HG02885 (cell line): ENCODE measurements at regions not wholly inside any gene's neighbourhood (a gene's known extent, or its start where the extent isn't known, plus 50 kb on each side); places are given as distances from the start of the nearest gene placed in this dataset.

ENCODE experiments used
- ATAC-seq: cut with Tn5 transposase; IDR thresholded peaks from one replicate; pipeline ENCODE4 v1.9.1; 2021; ENCODE audit warnings: mild to moderate bottlenecking; ENCODE audit not compliant: unreplicated experiment, poor library complexity

DNA sequence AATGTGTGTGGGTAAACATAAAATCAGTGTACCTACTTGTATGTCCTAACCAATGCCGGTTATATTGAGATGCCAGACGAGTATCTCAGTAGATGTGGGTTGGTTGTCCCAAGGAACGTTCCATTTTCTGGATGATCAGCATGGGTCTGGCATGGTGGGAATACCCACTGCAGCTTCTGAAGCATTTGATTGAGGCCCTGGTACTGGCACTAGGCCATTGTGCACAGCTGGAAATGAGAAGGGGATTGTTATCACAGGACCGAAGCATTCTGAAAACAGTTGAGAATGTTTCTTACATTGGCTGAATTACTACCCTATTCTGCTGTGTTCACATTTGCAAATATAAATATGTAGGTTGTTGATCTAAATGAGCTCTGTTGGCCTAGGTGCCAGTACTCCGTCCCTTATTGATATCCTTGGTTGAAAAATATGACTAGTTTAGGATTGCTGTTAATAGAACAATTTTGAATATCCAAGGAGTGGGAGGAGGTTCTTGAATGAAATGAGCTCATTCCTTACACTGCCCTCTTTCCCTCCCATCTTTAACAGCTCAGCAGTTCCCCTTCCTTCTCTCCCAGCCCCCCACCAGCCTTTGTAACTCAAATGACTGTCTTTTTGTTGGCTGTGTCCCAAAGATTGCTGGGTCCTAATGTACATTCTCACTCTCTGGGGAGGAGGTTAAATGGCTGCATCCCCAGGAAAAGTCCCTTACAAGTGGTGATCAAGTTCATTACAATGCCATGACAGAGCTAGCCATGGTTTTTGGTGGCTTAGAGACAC, 293.3 kb upstream of the TPM1 start:
- no peak for ATAC-seq

DNA sequence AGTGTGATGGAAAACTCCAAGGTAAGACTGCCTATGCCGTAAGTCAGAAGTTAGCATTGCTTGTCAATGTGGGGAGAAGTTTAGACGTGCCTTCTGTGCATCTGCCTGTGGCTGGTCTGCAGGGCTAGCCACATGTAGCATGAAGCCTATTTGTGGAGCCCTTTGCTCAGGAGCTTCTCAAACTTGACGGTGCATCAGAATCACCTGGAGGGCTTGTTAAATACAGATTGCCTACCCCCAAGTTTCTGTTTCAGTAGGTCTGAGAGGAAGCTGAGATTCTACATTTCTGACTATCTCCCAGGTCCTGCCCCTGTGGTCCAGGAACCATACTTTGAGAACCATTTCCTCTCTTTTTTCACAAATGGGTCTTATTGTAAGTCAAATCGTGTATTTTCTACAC, 292.1 kb upstream of the TPM1 start:
- ATAC-seq = no peak

- ATAC-seq = no peak
Observed at GRCh38 chr15:62752657-62753517, 289.7 kb upstream of the TPM1 start.

GRCh38 chr15:62753518-62754221, 288.9 kb upstream of the TPM1 start:
- no peak for ATAC-seq

GRCh38 chr15:62756326-62756994, 286.1 kb upstream of the TPM1 start:
- ATAC-seq = no peak

GRCh38 chr15:62756995-62757360, 285.6 kb upstream of the TPM1 start:
- ATAC-seq = no peak

DNA sequence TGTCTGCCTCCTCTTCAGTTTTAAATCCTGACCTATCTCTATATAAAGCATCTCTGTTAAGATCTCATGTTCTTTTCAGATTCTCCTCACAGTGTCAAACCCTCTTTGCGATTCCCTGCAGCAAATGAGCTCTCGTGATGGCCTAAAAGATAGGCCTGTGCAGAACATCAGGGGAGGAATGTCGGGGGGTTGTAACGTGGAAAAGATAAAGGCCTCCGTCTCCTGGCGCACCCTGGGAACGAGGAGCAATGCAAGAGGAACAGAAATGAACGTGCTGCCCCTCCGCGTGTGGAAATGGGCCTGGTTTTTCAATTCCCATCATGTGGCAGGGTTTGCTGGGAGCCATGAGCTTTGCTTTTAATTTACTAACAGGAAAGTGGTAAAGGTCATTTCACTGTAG, 285.0 kb upstream of the TPM1 start:
- no peak for ATAC-seq

DNA sequence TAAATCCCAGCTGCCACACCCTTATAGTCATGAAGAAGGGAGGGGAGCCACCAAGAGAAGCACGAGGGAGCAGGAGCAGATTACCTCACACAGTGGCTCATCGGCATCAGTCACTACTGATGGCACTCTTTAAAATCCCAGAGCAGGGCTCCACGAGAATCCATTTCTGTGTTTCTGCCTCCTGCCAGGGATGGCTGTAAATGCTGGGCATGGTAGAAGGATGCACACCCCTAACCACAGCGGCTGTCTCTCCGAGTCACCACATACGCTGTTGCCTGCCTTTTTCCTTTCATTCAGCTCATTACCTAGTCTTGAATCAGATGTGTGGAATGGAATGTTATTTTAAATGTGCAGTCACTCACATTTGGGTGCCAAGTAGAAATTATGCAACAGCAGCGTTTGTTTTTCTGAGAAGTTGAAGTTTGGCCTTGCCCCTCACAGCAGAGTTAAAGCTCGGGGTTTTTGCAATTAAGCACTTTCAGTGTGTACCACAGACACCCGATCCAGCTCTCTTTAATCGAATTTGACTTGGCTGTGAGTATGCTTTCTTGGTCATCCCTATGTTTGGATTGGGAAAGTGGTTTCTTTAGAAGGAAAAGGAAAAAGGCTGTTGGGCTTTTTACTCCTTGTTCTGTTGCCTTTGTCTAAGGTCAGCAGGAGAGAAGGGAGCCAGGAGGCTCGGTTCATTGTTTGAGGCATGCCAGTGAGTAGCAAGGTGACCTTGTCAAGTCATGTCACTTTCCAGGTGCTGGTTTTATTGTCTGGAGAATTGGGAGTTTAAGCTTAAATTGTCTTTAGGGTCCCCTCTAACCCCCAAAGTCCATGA, 284.2 kb upstream of the TPM1 start:
- ATAC-seq = no peak

DNA sequence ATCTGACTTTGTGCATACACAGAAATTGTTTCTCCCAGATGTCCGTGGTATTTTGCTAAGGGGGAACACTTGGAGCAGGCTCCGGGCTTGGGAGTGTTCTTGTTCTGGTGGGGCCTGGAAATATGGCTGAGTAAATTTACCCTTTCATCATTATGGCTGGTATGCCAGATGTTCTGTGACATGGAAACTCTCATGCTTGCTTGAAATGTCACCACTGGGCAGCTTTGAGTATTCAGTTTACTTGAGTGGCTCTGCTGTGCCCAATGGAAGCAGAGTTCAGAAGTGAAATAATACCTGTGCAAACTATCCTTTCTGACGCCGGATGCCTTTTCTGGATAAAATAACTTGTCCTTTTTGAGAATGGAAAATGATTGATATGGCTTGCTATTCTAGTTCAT, 283.6 kb upstream of the TPM1 start:
- no peak for ATAC-seq

DNA sequence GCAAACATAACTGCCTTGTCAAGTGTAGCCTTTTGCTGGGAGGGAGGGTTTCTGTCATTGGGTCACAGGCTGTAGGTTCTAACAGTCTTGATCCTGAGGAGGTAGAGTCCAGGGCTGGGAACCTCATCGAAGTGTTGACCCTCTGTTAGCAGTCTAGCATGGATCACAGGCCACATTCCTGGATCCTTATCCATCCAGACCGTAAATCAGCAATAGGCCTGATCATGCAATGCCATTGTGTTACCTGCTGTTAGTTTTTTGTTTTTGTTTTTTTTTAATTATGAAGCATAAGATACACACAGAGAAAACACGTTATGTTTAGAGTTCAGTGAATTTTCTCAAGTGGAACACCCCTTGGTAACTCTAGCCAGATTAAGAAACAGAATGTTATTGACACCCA, 282.0 kb upstream of the TPM1 start:
- no peak for ATAC-seq

GRCh38 chr15:62765916-62766315, 276.6 kb upstream of the TPM1 start:
- no peak for ATAC-seq

- no peak for ATAC-seq
Observed at GRCh38 chr15:62766599-62766998, 275.9 kb upstream of the TPM1 start.

DNA sequence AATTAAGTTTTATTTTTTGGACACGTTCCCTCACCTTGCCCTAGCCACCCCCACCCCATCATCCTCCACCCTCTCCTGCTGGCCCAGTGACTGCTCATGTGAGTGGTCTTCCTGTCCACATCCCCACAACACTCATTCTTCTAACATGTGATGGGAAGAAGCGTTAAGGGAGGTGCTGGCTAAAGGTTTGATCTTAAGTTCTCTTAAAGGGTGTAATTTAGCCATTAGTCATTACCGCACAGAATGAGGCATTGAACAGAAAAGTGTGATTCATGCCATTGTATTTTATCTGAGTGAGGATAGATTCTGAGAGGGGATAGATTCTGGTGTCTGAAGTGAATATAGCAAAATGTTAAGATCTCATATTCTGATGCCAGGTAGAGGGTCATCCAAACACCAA, 272.9 kb upstream of the TPM1 start:
- no peak for ATAC-seq

- ATAC-seq = no peak
Observed at GRCh38 chr15:62770111-62770660, 272.4 kb upstream of the TPM1 start.

GRCh38 chr15:62770752-62771151, 271.8 kb upstream of the TPM1 start:
- ATAC-seq = no peak

- no peak for ATAC-seq
Observed at GRCh38 chr15:62771234-62771633, 271.3 kb upstream of the TPM1 start.

DNA sequence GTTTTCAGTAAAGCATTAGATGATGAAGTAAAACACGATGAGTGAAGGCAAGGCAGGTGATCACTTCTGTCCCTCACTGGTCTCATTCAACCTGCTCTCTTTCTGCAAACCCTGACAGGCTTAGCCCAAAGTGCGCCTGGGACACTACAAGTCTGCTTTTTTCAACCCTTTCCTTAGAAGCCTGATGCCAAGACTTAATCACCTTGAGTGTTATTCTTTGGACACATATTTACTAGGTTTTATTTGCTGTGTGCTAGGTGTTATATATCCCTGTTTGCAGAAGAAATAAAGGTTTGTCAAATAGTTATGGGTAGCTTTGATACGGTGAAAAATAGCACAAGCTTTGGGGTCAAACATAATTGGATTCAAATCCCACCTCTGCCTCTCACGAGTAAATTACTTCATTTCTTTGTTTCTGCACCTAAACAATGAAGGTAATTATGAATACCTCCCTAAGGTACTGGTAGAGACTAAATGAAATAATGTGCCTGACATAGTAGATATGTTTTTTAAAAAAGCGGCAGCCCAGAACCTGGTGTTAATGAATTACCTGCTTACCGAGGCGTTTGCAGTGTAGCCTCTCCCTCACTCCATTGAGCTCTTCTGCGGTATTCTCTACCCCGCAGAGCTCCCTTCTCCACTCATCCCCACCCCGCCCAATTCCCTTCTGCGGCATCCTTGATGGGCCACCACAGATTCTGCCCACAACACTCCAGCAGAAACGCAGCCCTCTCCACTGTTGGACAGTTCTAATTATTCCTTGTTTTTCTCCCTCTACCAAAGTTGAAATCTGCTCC, 269.0 kb upstream of the TPM1 start:
- ATAC-seq = no peak

DNA sequence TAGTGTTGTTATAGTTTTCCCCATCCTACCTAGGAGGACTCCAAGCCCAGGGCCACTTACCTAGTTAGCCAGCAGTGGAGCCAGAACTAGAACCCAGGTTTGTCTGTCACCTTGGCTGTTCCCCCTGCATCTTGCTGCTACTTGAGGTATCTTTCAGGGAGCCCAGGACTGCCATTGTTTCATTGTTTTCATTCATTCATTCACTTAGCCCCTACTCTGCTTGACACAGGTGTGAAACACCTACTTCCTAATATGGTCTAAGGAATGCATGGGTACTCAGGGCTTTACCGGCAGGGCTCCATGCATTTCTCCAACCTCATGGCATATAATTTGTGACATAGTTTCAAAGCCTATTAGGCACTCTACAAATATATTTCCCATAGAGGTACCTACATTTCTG, 266.6 kb upstream of the TPM1 start:
- no peak for ATAC-seq

- ATAC-seq = no peak
Observed at GRCh38 chr15:62777671-62778070, 264.9 kb upstream of the TPM1 start.
